Stimulated activated CD4-positive, alpha-beta T cell treated with anti-CD3 and anti-CD28 coated beads, Interleukin-15, amount 100 ng/mL, for 24 hours (primary cell): ENCODE measurements at regions not wholly inside any gene's neighbourhood (a gene's known extent, or its start where the extent isn't known, plus 50 kb on each side); places are given as distances from the start of the nearest gene placed in this dataset.
"Not testable (repeated sequence)": the region's sequence is repeated elsewhere in the genome, so short reads cannot be mapped to it uniquely, and the experiment has no call there.

Experiments
- DNase-seq: peaks from one replicate; pipeline ENCODE4 v3.0.0-alpha.2; 2020

- DNase-seq, result no peak
Measured at GRCh38 chr13:80889829-80890228, 548.9 kb upstream of the SPRY2 start.

- DNase-seq, result no peak
Measured at GRCh38 chr13:80888390-80888789, 547.5 kb upstream of the SPRY2 start.

DNA sequence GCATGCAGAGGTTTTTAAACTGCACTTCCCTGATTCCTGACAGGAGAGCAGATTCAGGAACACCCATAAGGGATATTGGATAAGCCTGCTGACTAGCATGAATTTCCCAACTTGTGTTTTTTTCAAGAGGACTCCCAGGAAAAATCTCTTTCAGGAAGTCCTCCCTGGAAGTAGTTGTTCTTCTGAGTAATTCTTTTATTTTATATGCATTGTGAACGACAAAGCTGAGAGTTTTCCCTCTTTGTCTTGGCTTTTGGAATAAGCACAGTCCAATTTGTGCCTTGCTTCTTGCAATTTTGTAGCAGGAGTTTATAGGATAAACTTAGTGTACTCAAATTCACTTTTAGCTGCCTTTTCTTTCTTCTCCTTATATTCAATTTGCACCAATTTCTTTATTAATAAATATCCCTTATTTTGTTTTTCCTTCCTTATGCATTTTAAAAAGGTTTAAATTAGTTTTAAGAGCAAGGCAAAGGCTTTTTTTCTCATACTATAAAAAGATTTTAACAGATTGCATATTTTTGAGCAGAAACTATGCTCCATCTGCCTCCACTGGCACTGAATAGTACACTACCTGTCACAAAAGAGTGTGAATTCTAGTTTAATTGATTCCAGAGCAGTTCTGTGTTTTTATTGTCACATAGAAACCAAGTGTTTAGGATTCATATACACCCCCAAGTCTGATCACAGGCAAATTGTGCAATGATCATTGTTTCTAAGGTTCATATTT, 543.3 kb upstream of the SPRY2 start:
- no peak for DNase-seq

- DNase-seq, result no peak
Measured at GRCh38 chr13:80883545-80883944, 542.6 kb upstream of the SPRY2 start.

GRCh38 chr13:80881942-80882445, 541.1 kb upstream of the SPRY2 start:
- no peak for DNase-seq

- no peak for DNase-seq
Measured at GRCh38 chr13:80881495-80881894, 540.6 kb upstream of the SPRY2 start.

DNA sequence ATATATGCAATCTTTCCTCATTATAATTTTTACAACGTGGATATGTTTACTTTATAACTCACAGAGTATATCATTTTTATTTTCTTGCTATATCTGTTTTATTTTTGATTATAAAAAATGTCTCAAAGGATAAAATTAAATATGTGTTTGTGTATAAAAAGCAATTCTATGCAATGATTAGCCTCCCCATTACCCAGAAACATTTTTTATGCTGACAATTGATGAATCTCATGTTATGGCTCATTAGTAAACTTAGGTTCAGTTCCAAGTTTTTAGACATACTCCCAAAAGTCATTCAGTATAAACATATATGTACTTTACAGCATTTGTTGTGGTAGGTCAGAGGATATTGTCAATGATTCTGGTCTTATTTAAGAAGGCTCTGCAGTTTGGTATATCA, 540.1 kb upstream of the SPRY2 start:
- DNase-seq, result no peak

DNA sequence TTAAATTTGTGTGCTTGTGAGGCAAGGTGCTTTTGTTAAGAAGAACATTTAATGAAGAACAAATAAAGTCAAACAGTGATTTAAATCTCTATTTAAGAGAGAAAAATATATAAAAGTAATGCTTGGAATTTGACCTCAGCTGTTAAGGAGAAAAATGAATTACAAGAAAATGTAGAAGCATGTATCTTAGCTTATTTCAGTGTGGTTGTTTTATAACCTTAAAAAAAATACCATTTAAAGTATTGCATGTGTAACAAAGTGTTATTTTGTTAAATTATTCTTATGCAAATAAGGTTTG, 537.0 kb upstream of the SPRY2 start:
- no peak for DNase-seq

DNA sequence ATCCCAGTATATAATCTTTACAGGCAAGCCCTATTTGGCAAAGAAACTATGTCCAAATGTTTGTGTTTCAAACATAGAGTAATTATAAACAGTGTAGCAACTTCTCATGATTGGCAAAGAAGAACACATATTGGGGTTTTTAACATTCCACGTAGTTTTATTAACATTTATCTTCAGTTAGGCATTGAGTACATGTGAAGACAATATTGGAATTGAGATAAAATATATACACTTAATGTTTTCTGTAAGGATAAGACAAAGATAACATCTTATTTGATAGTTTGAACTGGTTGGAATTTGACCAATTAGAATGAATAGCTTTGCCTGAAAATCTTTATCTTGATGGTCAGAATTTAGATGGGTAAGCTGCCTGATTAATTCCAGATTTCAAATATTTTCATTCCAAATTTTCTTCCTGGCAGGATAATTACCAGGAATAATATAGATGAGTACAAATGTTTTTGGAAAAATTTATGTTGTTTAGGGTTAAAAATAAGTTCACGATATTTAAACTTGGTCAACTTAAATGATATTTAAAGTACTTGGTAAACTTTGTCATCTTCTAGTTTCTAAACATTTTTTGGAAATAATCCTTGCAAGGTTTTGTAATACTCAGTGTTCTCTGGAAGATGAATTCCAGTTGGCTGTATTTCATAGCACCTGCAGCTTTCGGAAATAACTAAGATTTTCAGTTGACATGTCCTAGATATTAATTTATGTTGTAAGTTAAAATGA, 536.5 kb upstream of the SPRY2 start:
- DNase-seq, result no peak

DNA sequence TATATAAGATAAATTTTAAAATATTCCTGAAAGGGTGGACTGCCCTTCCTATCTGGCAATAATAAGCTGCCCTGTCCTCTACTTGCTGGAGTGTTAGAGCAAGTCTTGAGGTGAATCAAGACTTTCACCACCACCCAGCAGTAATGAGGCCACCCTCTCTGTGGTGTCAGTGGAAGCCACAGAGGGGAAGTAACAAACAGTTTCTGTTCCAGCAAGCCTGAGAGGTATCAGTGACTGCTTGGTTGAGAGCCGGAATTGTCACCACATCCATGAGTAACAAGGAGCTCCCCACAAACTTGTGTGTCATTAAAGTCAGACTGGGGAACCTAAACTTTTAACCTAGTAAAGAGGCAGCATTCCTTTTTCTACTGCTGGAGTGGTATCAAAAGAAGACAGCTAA, 532.7 kb upstream of the SPRY2 start:
- no peak for DNase-seq

DNA sequence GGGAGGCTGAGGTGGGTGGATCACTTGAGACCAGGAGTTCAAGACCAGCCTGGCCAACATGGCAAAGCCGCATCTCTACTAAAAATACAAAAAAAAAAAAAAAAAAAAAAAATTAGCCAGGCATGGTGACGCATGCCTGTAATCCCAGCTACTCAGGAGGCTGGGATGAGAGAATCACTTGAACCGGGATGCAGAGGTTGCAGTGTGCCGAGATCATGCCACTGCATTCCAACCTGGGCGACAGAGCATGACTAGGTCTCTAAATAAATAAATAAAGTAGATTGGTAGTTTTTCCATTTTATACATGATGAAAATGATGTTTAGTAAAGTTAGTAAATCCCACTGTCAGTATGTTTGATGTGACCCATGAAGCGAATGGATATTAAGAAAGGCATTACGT, 531.0 kb upstream of the SPRY2 start:
- DNase-seq, result not testable (repeated sequence)

DNA sequence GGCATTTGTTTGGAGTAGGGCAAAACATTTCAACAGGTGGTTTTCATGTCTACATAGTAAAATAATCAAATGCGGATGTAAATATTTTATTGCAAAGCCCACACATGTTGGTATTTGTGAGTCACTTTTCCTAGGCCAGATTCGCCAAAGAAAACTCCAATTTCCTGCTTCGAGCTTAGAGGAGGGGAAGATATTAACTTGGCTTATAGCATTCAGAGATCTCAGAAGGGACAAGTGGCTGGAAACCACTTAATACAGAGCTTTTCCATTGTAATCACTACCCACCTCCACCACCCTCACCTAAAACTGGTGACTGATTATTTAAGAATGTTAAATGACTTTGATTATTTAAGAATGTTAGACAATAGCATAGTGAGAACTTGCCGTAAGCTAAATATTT, 530.6 kb upstream of the SPRY2 start:
- DNase-seq, result no peak

DNA sequence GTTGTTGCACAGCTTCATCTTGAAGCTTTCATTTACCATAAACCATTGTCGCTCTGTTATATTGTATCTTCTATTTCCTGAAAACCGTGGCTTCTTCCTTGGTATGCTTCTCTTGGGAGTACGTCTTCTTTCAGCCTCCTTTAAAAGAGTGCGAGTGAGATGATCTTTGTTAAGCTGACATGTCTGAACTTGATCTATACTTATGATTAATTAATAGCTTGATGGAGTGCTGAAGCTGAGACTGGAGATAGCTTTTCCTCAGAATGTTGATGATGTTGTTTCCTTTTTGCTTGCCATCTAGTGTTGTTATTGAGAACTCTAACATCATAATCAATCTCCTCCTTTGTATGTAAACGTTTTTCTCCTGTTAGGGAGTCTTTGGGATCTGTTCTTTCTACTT, 529.3 kb upstream of the SPRY2 start:
- no peak for DNase-seq

- no peak for DNase-seq
Measured at GRCh38 chr13:80866921-80867320, 526.0 kb upstream of the SPRY2 start.

- DNase-seq, result no peak
Measured at GRCh38 chr13:80865329-80865728, 524.4 kb upstream of the SPRY2 start.

GRCh38 chr13:80862456-80862855, 521.5 kb upstream of the SPRY2 start:
- no peak for DNase-seq

GRCh38 chr13:80860845-80861244, 519.9 kb upstream of the SPRY2 start:
- no peak for DNase-seq

- DNase-seq, result no peak
Measured at GRCh38 chr13:80858131-80858530, 517.2 kb upstream of the SPRY2 start.

DNA sequence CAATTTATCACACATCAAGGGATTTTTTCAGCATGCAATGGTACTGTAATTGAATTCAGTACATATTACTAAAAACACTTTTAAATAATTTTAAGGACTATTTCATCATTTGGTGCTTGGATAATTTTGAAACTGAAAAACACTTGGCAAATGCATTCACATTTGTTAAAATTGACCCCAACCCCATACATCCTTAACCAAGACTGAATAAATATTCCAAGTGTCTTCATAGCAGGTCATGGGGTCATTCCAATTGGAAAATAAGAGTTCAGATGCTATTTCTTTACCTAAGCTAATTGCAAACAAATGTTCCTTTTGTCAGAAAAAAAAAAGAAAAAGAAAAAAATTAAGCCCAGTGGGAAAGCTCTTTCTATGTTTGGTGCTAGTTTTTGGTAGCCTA, 516.4 kb upstream of the SPRY2 start:
- no peak for DNase-seq

DNA sequence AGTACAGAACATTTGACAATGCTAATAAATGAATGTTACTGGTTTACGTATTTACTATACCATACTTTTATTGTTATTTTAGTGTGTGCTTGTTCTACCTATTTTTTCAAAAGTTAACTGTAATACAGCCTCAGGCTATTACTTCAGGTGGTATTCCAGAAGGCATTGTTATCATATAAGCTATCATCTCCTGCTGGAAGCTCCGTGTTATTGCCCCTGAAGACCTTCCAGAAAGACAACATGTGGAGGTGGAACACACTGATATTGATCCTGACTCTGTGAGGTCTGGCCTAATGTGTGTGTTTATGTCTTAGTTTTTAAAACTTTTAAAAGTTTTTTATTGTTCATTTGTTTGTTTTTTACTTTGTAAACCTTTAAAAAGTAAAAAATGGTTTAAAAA, 509.8 kb upstream of the SPRY2 start:
- no peak for DNase-seq

- DNase-seq, result no peak
Measured at GRCh38 chr13:80844164-80844563, 503.2 kb upstream of the SPRY2 start.

DNA sequence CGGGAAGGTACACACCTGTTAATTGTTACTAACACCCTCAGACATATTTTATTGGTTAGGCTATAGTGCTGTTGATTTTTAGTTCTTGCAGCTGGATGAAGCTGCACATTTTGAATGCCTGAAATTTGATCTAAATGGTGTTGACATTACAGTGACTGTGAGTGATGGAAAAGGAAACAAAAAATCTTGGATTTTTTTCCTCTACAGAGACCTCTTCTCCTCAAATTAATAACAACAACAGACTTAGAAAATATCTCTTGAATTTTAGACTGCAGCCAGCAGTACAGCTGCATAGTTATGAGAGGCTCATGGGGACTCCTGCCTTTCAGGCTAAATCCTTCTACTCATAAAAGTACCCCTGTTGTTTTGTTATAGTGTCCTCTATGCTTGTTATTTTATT, 500.5 kb upstream of the SPRY2 start:
- DNase-seq, result no peak

DNA sequence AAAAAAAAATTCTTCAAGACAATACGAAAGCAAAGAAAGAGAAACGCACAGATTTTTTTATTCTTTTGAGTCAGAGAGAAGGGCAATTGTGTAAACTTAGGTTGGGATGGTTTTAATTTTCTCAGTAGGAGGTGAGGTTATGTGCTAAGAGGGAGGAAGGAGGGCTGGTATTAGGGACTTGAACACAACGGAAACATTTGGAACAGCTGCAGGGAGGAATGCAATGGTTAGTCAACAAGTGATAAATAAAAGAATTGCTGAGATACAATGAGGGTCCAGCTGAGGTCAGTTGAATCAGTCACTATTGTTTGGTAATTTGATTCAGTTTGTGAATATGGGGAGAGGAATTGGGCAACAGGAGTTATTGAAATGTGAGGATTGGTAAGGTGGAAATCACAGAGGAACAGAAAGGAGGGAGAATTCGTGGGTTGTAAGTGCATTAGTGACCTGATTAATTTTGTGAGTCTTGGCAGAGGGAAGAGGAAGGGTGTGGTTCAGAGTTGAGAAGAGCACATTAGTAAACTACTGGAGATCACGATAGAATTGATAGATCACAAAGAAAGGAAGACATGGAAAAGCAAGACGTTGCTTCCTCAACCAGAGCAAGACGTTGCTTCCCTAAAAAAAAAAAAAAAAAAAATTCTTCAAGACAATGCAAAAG, 499.5 kb upstream of the SPRY2 start:
- no peak for DNase-seq

DNA sequence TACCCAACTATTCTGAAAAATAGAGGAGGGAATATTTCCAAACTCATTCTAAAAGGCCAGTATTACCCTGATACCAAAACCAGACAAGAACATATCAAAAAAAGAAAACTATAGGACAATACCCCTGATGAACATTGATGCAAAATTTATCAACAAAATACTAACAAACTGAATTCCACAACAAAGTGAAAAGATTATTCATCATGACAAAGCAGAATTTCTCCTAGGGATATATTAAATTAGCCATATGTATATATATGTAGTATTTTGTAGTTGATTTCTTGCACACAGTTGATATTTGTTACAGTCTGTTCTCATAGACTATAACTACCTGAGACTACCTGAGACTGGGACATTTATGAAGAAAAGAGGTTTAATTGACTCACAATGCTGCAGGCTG, 495.0 kb upstream of the SPRY2 start:
- DNase-seq, result no peak
